ENCODE measurements at regions not wholly inside any gene's neighbourhood (a gene's known extent, or its start where the extent isn't known, plus 50 kb on each side); places are given as distances from the start of the nearest gene placed in this dataset.

DNA sequence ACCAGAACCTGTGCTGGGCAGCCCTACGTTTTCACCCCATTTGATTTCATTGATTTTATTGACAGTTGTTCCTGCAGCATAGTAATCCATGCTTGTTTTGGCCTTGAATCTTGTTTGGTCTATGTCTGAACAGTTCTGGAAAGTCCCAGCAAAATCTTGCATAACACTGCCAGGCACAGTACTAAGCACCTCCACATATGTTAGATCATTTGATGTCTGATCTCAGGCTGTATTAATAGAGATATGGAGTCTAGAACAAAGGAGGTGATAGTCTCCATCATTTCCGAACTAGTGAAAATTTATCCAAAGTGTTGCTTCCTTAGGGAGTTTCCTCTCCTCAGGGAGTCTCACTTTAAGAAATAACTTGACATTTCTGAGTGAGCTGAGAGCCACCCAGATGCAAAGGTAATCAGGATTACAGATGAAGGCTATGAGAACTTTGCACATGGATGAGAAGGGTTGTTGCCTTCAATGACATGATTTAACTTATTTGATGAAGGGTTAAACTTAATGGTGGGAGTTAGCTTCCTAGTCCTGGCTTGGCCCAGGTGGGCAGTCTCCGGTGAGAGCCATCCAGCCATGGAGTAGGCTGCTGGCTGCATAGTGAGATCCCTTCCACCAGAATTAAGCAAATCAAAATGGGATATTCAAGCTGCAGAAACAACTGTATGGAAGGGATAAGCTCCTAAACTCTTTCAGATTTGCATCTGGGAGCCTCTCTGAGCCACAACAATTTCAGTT is 173.8 kb upstream of the MVB12B start:
- no peak for DNase-seq (ENCODE audit: low spot score)

DNA sequence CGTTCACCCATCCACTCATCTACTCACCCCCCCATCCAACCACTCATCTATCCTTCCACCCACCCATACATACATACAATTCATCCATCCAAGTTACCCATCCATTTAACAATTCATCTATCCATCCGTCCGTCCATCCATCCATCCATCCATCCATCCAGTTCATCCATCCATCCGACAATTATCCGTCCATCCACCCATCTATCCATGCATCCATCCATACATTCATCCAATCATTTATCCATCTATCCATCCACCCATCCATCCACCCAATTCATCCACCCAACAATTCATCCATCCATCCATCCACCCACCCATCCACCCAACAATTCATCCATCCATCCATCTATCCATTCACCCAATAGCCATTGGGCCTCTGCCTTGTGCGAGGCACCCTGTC is 173.2 kb upstream of the MVB12B start:
- no peak for DNase-seq (ENCODE audit: low spot score)

DNA sequence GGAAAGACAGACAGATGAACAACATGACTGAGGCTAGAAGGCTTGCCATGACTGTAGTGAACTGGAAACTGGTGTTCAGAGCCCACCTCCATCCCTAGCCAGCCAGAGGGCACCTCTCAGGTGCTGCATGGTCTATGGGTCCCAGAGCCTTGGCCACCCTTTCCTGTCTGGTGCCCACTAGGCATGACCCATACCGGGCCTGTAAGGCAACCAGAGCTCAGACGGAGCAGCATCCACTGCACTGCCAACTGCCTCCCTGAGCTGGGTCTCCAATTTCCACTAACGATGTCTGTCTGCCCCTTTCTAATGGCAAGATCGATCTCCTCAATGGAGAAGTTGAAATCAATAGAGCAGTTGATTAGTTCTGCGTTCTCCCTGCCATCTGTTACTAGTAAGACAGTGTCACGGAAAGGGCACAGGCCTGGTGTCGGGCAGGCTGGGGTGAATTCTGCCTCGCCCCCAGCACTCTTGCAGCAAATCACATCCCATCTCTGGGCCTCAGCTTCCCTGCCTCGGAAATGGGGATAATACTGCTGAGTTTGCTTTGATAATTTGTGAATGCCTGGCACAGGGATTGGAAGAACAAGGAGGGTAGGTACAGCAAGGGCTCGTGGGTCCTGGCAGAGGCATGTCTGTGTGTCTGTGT is 172.3 kb upstream of the MVB12B start:
- DNase-seq (ENCODE audit: low spot score) = no peak

DNA sequence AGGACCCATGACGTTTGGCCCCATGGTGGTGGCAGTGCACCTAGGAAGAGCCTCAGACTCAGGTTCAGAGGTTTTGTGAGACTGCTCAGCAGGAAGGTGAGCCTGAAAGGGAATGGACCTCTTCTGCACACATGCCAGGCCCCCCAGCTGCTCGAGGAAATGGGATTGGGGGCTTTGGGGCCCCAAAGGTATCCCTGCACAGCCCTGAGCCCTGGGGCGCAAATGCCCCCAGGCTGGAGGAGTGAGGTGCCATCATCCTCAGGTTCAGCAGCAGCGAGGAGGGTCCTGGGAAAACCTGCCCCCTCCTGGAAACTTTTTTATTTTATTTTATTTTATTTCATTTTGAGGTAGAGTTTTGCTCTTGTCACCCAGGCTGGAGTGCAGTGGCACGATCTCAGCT is 171.8 kb upstream of the MVB12B start:
- no peak for DNase-seq (ENCODE audit: low spot score)

DNA sequence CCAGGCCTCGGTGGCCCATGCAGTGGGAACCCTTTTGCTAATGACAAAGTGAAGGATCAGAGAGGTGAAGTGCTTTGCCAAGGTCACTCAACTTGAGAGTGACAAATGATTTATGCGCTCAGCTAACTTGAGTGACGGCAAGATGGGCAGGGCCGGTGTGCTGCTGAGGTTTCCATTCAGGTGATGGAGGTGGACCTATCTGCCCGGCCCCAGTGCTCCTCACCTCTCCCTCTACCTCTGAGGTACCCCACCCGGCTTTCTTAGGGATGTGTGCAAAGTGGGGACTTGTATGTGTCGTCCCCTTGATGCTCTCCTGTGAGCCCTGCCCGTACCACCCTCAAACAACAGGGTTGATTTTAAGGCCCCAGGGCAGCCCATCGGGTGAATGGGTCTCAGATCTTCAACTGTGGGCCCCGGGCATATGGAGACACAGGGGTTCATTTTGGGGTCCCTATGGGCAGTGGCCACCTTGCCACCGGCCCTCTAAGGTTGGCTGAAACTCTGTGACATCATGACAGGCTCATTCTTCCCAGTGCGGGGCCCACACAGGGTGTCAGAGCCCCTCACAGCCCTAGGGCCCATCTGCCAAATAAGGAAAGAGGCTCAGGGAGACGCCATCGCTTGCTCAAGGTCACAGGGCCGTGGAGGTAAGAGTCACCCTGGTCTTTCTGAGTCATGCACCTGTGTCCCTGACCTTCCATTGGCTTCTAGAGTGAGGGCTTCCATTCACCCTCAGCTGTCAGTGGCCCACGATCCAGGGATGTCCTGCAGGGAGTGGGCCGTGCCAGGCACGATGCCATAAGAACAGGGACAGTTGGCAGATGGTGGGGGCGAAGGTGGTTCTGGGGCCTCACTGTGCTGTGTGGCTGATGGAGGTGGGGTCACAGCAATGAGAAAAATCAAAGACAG is 170.6 kb upstream of the MVB12B start:
- DNase-seq (ENCODE audit: low spot score) = no peak

DNA sequence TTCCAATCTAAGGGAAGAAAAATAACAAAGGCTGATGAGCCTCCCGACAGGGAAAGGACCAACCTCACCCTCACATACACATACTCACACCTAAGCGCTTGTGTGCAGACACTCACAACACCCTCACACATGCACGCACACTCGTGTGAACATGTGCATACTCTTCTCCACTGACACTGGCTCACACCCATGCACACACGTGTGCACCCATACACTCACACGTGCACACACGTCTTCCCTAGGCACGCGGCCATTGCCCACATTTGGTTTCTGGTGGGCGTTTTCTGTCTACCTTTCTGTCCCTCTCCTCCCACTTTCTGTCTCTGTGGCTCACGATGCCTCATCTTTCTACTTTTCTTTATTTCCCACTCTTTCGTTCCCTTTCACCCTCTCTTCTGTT is 169.7 kb upstream of the MVB12B start:
- no peak for DNase-seq (ENCODE audit: low spot score)

DNA sequence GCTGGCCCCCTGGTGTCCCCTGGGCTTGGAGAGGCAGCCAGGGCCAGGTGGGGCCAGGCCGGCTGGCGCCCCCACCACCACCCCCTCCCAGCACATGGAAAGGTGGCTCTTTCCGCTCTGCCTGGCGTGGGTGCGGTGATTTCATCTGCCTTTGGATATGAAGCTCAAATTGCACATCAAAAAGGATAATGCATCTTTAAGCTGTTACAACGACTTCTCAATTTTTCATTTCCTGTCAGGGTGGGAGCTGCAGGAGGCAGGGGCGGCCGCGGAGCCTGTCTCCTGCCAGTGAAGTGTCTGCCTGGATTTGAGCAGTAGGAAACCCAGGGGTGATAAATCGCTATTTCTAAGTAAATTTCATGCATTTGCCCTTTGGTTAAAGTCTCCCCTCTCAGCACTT is 169.2 kb upstream of the MVB12B start:
- DNase-seq (ENCODE audit: low spot score) = no peak

DNA sequence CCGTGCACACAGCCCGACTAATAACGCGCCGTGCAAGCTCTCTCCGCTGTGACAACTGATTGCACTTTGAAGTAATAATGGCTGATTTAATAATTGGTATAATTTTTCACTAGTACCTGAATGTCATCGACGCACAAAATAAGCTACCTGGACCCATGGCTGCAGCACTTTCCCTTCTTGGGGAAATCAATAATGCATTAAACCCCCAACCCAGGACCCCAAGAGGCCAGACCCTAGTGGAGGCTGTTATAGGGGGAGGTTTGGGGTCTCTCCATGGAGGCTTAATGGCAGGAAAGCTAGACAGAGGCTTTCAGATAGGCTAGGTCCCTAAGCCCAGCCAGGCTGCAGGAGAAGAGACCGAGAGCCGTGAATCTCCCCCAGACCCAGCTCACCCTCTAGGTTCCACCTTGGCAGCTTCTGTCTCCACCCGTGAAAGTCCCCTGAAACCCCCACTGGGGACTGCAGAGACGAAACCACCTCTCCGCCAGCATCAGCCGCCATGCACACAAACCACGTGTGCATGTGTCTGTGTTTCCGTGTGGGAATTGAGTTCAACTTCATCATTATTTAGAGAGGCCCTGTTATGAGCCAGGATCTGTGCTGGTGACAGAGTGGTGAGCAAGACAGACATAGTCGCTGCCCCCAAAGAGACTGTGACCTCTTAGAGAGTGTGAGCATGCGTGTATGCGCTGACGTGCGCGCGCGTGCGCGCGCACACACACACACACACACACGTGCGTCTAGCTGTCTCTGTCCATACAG is 168.6 kb upstream of the MVB12B start:
- DNase-seq (ENCODE audit: low spot score) = no peak

DNA sequence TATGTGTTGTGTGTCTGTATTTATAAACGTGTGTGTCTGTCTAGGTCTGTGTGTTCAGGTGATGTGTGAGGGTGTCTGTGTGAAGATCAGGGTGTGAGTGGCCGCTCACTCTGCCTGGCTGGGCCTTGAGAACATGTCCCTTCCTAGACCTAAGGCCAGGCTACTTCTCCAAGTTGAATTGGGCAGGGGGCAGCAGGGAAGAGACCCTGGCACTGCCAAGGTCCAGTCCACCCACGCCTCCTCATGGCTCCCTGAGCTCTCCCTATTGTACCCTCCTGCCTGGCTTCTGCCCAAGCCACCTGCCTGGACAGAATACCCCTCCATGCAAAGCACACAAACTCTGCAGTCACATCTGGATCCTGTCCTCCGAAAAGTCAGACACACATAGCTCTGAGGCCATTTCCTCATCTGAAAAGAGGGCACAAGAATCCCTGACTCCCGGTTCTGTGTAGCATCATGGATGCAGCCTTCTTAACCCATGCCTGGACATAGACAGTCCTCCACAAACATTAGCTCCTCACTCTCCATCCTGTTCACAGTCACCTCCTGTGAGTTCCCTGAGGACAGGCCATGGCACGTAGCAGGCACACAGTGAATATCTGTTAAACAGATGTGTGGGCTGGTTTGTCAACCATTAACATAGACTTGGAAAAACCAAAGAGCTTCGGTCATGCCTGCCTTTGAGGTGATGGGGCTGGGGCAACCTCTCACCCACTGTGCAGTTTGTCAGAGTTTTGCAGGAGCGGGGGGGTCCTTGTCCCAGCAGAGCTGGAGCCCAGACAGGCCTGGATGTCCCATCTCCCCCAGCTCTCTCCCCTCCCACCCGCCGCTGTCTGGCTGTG is 167.8 kb upstream of the MVB12B start:
- no peak for DNase-seq (ENCODE audit: low spot score)

DNA sequence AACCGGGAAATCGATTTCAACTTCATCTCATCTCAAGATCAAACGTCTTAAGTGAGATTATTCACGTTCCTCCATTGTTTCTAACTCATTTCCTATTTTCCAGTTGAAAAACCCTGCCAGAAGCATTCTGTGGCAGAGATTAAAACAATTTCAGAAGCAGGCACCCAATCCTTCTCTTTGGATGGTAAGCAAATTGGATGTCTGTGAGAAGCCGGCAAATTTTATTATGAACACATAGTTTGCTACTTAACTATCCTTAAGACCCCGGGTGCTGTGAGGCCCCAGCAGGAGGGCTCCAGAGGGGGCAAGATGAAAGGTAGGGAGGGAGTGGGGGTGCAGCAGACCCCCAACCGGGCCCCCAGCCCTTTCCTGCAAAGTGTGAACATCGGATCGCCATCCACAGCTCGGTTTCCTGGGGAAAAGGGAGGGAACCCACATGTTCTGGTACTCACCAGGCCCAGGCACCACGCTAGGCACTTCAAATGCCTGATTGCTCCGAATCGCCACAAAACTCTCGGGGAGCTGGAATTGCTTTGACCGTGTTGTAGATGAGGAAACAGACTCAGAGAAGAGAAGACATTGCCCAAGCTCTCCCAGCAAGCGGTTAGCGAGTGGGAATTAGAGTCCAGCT is 167.1 kb upstream of the MVB12B start:
- DNase-seq (ENCODE audit: low spot score) = no peak

DNA sequence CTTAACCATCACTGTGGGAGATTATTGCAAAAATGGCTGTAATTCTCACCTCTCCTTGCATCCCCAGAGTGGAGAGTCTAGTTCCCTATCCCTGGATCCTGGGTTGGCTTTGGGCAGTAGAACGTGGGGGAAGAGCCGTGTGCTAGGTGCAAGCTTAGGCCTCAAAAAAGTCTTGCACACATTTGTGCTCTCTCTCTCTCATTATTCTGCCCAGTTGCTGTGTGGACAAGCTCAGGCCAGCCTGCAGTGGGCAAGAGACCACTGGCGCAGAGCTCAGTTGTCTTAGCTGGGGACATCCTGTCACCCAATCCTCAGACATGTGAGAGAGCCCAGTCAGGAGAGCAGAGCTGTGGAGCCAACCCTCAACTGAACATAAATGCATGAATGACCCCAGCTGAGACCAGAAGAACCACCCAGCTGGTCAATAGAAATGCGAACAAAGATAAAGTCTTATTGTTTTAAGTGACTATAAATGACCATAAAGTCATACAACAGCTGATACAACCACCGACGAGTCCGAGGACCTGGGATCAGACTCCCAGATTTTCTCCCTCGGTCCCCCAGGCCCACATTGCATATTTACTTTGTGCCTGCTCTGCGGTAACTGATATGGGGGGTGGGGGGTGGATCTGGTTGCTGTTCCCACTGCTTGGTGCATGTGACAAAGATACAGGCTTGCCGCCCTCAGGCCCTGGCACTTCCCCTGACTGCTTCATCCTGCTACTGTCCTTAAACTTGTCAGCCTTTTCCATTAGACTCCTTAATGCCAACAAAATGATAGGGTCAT is 166.4 kb upstream of the MVB12B start:
- DNase-seq (ENCODE audit: low spot score) = no peak

DNA sequence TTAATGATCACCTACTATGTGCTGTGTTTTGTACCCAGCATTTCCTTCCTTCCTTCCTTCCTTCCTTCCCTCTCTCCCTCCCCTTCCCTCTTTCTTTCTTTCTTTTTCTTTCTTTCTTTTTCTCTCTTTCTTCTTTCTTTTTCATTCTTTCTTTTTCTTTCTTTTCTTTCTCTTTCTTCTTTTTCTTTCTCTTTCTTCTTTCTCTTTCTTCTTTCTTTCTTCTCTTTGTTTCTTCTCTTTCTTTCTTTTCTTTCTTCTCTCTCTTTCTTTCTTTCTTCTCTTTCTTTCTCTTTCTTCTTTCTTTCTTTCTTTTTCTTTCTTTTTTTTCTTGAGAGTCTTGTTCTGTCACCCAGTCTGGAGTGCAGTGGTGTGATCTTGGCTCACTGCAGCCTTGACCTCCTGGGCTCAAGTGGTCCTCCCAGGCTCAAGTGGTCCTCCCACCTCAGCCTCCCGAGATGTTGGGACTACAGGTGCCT is 165.7 kb upstream of the MVB12B start:
- DNase-seq (ENCODE audit: low spot score) = no peak

DNA sequence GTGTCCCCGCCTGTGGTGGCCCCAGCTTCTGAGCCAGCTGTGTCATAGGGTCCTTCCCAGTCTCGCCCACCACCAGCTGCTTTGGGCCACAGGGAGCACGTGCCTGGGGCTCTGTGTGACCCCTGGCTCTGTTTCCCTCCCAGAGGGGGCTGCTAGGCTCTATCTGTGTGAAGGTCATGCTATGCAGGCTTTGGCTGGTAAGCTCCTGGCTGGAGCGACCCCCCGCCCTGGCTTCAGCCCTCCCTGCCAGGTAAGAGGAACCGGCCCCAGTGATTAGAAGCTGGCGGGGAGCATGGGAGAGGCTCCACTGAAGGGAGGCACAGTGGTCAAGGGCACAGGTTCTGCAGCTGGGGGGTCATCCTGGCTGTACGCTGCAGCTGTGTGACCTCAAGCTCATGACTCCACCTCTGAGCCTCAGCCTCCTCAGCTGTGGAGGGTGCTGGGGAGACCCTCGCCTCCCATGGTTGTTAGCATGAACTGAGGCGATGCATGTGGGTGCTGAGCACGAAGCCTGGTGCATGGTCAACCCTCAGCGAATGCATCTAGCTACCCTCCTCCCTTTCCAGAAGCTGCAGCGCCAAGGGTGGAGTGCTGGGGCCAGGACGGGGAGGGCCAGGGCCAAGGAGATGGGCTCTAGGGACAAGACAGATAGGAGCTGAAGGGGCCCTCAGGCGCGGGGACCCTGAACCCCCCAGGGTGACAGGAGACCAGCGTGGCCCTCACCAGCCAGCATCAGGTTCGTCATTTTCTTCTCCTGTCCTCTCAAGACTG is 163.8 kb upstream of the MVB12B start:
- DNase-seq (ENCODE audit: low spot score) = no peak

DNA sequence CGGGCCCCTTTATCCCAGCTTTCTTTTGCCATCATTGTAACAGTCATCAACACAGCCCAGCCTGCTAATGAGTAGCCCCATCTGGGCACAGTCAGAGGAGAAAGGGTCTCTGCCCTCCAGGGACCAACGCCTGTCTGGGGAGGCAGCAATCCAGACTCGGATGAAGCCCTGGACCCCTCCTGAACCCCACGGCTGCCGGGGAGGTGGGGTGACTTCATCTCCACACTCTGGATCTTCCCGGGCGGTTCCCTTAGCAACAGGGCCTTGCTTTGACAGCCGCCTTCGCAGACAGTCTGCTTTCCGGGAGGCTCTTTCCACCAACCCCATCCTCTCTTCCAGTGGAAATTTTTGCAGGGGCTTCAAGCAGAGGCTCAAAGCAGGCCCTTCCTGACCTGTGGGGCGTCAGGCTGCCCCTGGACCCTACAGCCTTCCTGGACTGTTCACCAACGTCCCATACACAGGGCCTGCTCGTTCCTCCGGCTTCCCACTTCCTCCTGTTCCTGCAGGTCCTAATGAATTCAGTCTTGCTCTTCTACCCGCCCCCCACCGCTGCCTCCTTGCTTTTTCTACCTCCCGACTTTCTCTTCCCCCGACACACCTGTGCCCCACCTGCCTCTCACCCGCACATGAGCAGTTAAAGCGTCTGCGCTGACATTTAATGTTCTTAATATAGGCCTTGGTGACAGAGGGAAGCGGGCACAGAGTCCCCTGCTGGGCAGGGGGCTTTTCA is 161.7 kb upstream of the MVB12B start:
- DNase-seq (ENCODE audit: low spot score) = no peak

DNA sequence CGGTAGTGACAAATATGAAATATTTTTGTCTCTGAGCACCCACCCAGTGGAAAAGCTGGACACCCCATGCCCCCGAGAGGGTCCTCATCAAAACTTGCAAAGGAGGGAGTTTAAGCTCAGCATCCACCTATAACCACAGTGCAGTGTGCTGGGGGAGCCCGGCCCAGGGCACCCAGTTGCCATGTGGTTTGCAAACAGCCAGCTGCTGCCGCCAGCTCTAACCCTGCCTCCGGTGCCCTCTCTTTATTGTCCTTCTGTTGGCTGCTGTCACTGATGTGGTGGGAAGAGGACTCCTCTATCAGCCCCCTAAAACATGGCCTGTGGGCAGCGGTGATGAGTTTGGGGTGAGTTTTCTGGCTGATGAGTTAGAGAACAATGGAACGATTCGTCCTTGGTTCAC is 160.9 kb upstream of the MVB12B start:
- no peak for DNase-seq (ENCODE audit: low spot score)

DNA sequence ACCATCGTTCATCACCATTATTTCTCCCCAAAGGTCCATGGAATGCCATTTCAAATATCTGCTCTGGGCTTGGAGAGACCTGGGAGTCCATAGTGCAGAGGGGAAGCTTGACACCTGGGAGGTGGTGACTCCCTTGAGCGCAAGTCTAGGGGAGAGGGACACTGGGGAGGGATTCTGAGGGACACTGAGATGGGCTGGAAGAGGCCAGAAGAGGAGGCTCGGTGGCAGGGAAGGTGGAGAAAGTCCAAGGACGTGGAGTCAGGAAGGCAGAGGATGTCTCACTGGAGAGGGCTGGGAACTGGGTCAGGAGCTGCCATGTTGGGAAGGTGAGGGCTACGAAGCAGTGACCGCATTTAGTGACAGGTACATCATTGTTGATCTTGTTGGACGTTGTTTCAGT is 160.3 kb upstream of the MVB12B start:
- no peak for DNase-seq (ENCODE audit: low spot score)

DNA sequence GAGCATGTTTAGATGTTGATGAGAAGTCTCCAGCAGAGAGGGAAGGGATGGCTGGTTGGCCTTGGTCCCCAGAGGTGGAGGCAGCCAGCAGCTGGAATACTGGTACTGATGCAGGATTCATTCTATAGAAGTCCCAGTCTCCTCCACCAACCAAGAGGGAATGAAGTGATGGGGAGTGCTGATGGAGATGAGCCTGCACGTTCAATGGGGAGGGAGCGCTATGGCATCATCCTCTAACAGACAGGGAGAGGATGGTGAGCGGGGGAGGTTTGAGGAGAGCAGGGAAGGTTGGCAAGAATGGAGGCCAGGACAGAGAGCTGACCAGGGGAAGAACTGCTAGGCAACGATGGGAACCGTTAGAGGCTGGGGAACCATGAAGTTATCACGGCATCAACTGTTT is 159.8 kb upstream of the MVB12B start:
- DNase-seq (ENCODE audit: low spot score) = no peak

DNA sequence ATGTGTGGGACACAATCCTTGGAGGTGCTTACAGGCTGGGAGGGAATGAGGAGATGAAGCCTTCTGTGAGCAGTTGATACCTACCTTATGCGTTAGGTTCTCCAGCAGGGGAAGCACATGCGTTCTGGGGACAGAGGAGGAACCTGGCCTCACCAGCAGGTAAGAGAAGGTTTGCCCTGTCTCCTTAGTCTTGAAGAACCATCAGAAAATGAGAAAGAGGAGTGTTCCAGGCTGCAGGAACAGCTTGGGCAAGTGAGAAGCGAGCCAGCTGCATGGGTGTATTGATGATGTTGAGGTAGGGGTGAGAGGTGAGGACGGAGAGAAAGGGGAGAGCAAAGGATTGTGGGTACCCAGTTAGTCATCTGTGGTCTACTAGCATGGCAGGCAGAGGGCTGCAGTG is 156.9 kb upstream of the MVB12B start:
- no peak for DNase-seq (ENCODE audit: low spot score)
